ENCODE measurements at regions not wholly inside any gene's neighbourhood (a gene's known extent, or its start where the extent isn't known, plus 50 kb on each side); places are given as distances from the start of the nearest gene placed in this dataset.

- Histone ChIP-seq H3K36me3 (ENCODE audit: control insufficient read depth in 2 of 2, extremely low read depth in 1 of 2, insufficient read depth in 2 of 2, low read length in 2 of 2) (no peaks in the 10 kb centered on the region), H3K9me3 (replicated peaks; ENCODE audit: control insufficient read depth, insufficient read depth, low read length) (no peaks in the 10 kb centered on the region), H3K4me1 (ENCODE audit: control insufficient read depth, extremely low read depth, insufficient read depth, low read length) (no peaks in the 10 kb centered on the region), H3K9me1 (replicated peaks; ENCODE audit: control insufficient read depth, extremely low read depth, insufficient read depth, low read length) (no peaks in the 10 kb centered on the region), H3K27ac (ENCODE audit: insufficient read depth, low read depth, low read length) (no peak overlapping the region), H3K79me2 (ENCODE audit: control insufficient read depth, insufficient read depth, low read length) (no peaks in the 10 kb centered on the region), H3K27me3 (ENCODE audit: control insufficient read depth in 2 of 2, insufficient read depth in 2 of 2, low read length in 2 of 2) (peaks cover 0 to 1% of the 10 kb centered on the region in 2 experiments), H2AFZ (ENCODE audit: low read depth, low read length) (no peak overlapping the region), H4K20me1 (replicated peaks; ENCODE audit: control insufficient read depth, extremely low read depth, insufficient read depth, low read length) (no peaks in the 10 kb centered on the region), H3K4me2 (ENCODE audit: insufficient read depth, low read length) (no peak overlapping the region), H3K9ac (replicated peaks; ENCODE audit: extremely low read depth, insufficient read depth, low read length) (no peak overlapping the region), H3K4me3 (replicated peaks in 1 of 3; ENCODE audit: insufficient read depth in 1 of 3, low read depth in 1 of 3, low read length in 3 of 3) (no peak overlapping the region)
- ChIA-PET POLR2A (no interaction called here), CTCF (interaction anchor here (0.8 to 0.9 kb wide), 2 partner anchors 17 to 29 kb away, joined by 3 to 5 read pairs; no protein-coding TSS in a partner anchor)
- no peak for DNase-seq (ENCODE audit: low read depth, low spot score)
- TF ChIP-seq CTCF (IDR thresholded peaks at IDR 0.05; ENCODE audit: extremely low read depth in 1 of 2, insufficient read depth in 1 of 2, low read depth in 1 of 2, low read length in 2 of 2) = no peak
- no peak for TF ChIP-seq MYC (IDR thresholded peaks at IDR 0.05; ENCODE audit: low read depth, low read length)
- no peak for TF ChIP-seq JUN (IDR thresholded peaks at IDR 0.05; ENCODE audit: borderline replicate concordance, insufficient read depth, insufficient read length, low read depth)
- TF ChIP-seq POLR2A (IDR thresholded peaks at IDR 0.05; ENCODE audit: low read depth, low read length) = no peak
- no peak for TF ChIP-seq POLR2AphosphoS5 (IDR thresholded peaks at IDR 0.05; ENCODE audit: insufficient read depth, low read depth, low read length)
- FAIRE-seq = no peak
- no TSS peak for BruUV-seq (replicated peaks)
- dilution Hi-C loops (cut with MboI; ENCODE audit: extremely low pct_ligation_motif_present, low sequenced_read_pairs) (no loop called here), intact Hi-C loops (cut with micrococcal nuclease) (no loop called here)
Observed at GRCh38 chr3:156014489-156014888, 105.9 kb upstream of the KCNAB1 start.

- no peaks in the 10 kb centered on the region for H3K9me1 ChIP-seq (replicated peaks; ENCODE audit: control insufficient read depth, extremely low read depth, insufficient read depth, low read length)
- ChIA-PET CTCF (interaction anchor here (1.1 to 2.1 kb wide), 4 partner anchors 10 to 28 kb away, joined by 3 to 6 read pairs (median 4); no protein-coding TSS in a partner anchor), POLR2A (no interaction called here)
- FAIRE-seq (no peak), DNase-seq (ENCODE audit: low read depth, low spot score) (no peak)
- intact Hi-C loops (cut with micrococcal nuclease) (no loop called here), dilution Hi-C loops (cut with MboI; ENCODE audit: extremely low pct_ligation_motif_present, low sequenced_read_pairs) (no loop called here)
- no peaks in the 10 kb centered on the region for H3K9me3 ChIP-seq (replicated peaks; ENCODE audit: control insufficient read depth, insufficient read depth, low read length)
- H3K79me2 ChIP-seq (ENCODE audit: control insufficient read depth, insufficient read depth, low read length) = no peaks in the 10 kb centered on the region
- H3K4me3 ChIP-seq (replicated peaks in 1 of 3; ENCODE audit: insufficient read depth in 1 of 3, low read depth in 1 of 3, low read length in 3 of 3) = no peak overlapping the region
- no TSS peak for BruUV-seq (replicated peaks)
- H4K20me1 ChIP-seq (replicated peaks; ENCODE audit: control insufficient read depth, extremely low read depth, insufficient read depth, low read length) = no peaks in the 10 kb centered on the region
- H3K4me1 ChIP-seq (ENCODE audit: control insufficient read depth, extremely low read depth, insufficient read depth, low read length) = no peaks in the 10 kb centered on the region
- no peak for TF ChIP-seq CTCF (IDR thresholded peaks at IDR 0.05; ENCODE audit: extremely low read depth in 1 of 2, insufficient read depth in 1 of 2, low read depth in 1 of 2, low read length in 2 of 2)
- no peak for TF ChIP-seq EZH2 (IDR thresholded peaks at IDR 0.05; ENCODE audit: borderline replicate concordance, low read depth, low read length, severe bottlenecking)
- no peak for TF ChIP-seq FOS (IDR thresholded peaks at IDR 0.05; ENCODE audit: borderline replicate concordance, insufficient read depth, low read length)
- TF ChIP-seq POLR2A (IDR thresholded peaks at IDR 0.05; ENCODE audit: low read depth, low read length) = no peak
- TF ChIP-seq GATA2 (IDR thresholded peaks at IDR 0.05; ENCODE audit: insufficient read depth, insufficient read length, low read depth, low read length) = no peak
- no peak for TF ChIP-seq POLR2AphosphoS5 (IDR thresholded peaks at IDR 0.05; ENCODE audit: insufficient read depth, low read depth, low read length)
- TF ChIP-seq MYC (IDR thresholded peaks at IDR 0.05; ENCODE audit: low read depth, low read length) = no peak
- no peak for TF ChIP-seq JUN (IDR thresholded peaks at IDR 0.05; ENCODE audit: borderline replicate concordance, insufficient read depth, insufficient read length, low read depth)
- no peak for TF ChIP-seq MAX (IDR thresholded peaks at IDR 0.05; ENCODE audit: insufficient read depth, insufficient read length)
- H2AFZ ChIP-seq (ENCODE audit: low read depth, low read length) = no peak overlapping the region
- H3K27me3 ChIP-seq (ENCODE audit: control insufficient read depth in 2 of 2, insufficient read depth in 2 of 2, low read length in 2 of 2) = peaks cover 0 to 6% of the 10 kb centered on the region in 2 experiments
- H3K36me3 ChIP-seq (ENCODE audit: control insufficient read depth in 2 of 2, extremely low read depth in 1 of 2, insufficient read depth in 2 of 2, low read length in 2 of 2) = no peaks in the 10 kb centered on the region
- H3K4me2 ChIP-seq (ENCODE audit: insufficient read depth, low read length) = no peak overlapping the region
- H3K27ac ChIP-seq (ENCODE audit: insufficient read depth, low read depth, low read length) = no peak overlapping the region
- no peak overlapping the region for H3K9ac ChIP-seq (replicated peaks; ENCODE audit: extremely low read depth, insufficient read depth, low read length)
Observed at GRCh38 chr3:156016902-156017301, 103.5 kb upstream of the KCNAB1 start.

Data from endothelial cell of umbilical vein (primary cell).